Esophagus muscularis mucosa (tissue), 4 donors: ENCODE measurements at regions not wholly inside any gene's neighbourhood (a gene's known extent, or its start where the extent isn't known, plus 50 kb on each side); places are given as distances from the start of the nearest gene placed in this dataset.
"Not testable (repeated sequence)": the region's sequence is repeated elsewhere in the genome, so short reads cannot be mapped to it uniquely, and the experiment has no call there.

Source experiments
- DNase-seq: peaks from one replicate; pipeline ENCODE4 v3.0.0-alpha.2; 2017; ENCODE audit errors: extremely low spot score
- H3K27ac ChIP-seq, 4 donors: fragments of 200-600 bp; sonication (generic); replicated peaks in 1 of 4; 1 replicate in 3 of 4; 2 replicates in 1 of 4; pipeline ENCODE4 v1.5.1; 2016 to 2019; ENCODE audit warnings: mild to moderate bottlenecking in 1 of 4
- H3K27me3 ChIP-seq, 4 donors: fragments of 200-600 bp; sonication (generic); one replicate each; pipeline versions ENCODE4 v1.5.1 to v1.6.0; 2016 to 2019
- H3K36me3 ChIP-seq, 4 donors: fragments of 200-600 bp; sonication (generic); one replicate each; pipeline ENCODE4 v1.5.1; 2016 to 2019
- H3K4me1 ChIP-seq, 4 donors: fragments of 200-600 bp; sonication (generic); one replicate each; pipeline ENCODE4 v1.5.1; 2016 to 2019
- H3K4me3 ChIP-seq, 4 donors: fragments of 200-600 bp; sonication (generic); 1 replicate in 2 of 4; 2 replicates in 2 of 4; pipeline ENCODE4 v1.5.1; 2016 to 2019; ENCODE audit warnings: mild to moderate bottlenecking in 4 of 4, moderate library complexity in 1 of 4
- H3K9me3 ChIP-seq, 4 donors: fragments of 200-600 bp; sonication (generic); 1 replicate in 3 of 4; 2 replicates in 1 of 4; pipeline ENCODE4 v1.5.1; 2016 to 2019
- CTCF ChIP-seq, 3 experiments: fragments of 200-600 bp in 2 of 3; fragments of 450-650 bp in 1 of 3; sonication (generic) in 2 of 3; IDR thresholded peaks; one replicate each; pipeline ENCODE4 v1.5.1; 2017 to 2019; ENCODE audit warnings: antibody characterized with exemption in 3 of 3, mild to moderate bottlenecking in 2 of 3, moderate library complexity in 1 of 3
- EP300 ChIP-seq: sonication (generic); formaldehyde crosslinking; IDR thresholded peaks from one replicate; pipeline ENCODE4 v1.6.1; 2017; ENCODE audit warnings: antibody characterized with exemption
- POLR2A ChIP-seq: fragments of 450-650 bp; IDR thresholded peaks from one replicate; pipeline ENCODE4 v1.6.1; 2017; ENCODE audit warnings: antibody characterized with exemption, moderate library complexity, mild to moderate bottlenecking, low read depth
- POLR2AphosphoS5 ChIP-seq, 2 donors: sonication (generic); formaldehyde crosslinking; IDR thresholded peaks; one replicate each; pipeline ENCODE4 v1.6.1; 2017; ENCODE audit warnings: antibody characterized with exemption in 2 of 2
- WGBS: methylation state at CpG from one replicate; pipeline ENCODE4 v1.1.5; 2018; 5-methylcytosine and 5-hydroxymethylcytosine counted together
- intact Hi-C: fragments of 100-400 bp; cut with DNase I; formaldehyde crosslinking; loops from one replicate; pipeline ENCODE4 v1.15.1; 2023

- TF ChIP-seq POLR2AphosphoS5 (IDR thresholded peaks at IDR 0.05), result no peak
- no peak for TF ChIP-seq CTCF (IDR thresholded peaks at IDR 0.05)
- TF ChIP-seq POLR2A, result no peak
- no peak for TF ChIP-seq EP300
- WGBS, result 69% methylated on average over 3 of the region's 3 CpGs
- no peak for DNase-seq
- no peaks in the 10 kb centered on the region for H3K27me3 ChIP-seq
- no peaks in the 10 kb centered on the region for H3K36me3 ChIP-seq
- no peak overlapping the region for H3K4me3 ChIP-seq
- H3K4me1 ChIP-seq, result no peaks in the 10 kb centered on the region
- peaks cover 0 to 9% (median 3%) of the 10 kb centered on the region in 4 donors for H3K9me3 ChIP-seq
- intact Hi-C loops, result no loop called here
- H3K27ac ChIP-seq, result no peak overlapping the region
Observed at GRCh38 chr15:95035106-95035505, 803.7 kb downstream of the MCTP2 start.

GRCh38 chr15:95041297-95041696 lies 809.9 kb downstream of the MCTP2 start:
- 93% methylated on average over 1 of the region's 1 CpG for WGBS
- Histone ChIP-seq H3K27me3 (no peaks in the 10 kb centered on the region), H3K4me3 (no peak overlapping the region), H3K36me3 (no peaks in the 10 kb centered on the region), H3K27ac (no peak overlapping the region), H3K9me3 (peaks cover 0 to 9% (median 0%) of the 10 kb centered on the region in 4 donors), H3K4me1 (no peaks in the 10 kb centered on the region)
- TF ChIP-seq CTCF (IDR thresholded peaks at IDR 0.05) (no peak), EP300 (no peak), POLR2AphosphoS5 (IDR thresholded peaks at IDR 0.05) (no peak), POLR2A (no peak)
- DNase-seq, result no peak
- intact Hi-C loops, result no loop called here

GRCh38 chr15:95043236-95043932 lies 812.0 kb downstream of the MCTP2 start:
- DNase-seq, intact Hi-C loops, H3K27ac ChIP-seq, H3K27me3 ChIP-seq, H3K4me1 ChIP-seq, H3K4me3 ChIP-seq, H3K36me3 ChIP-seq: not testable (repeated sequence)
- WGBS, result 95% methylated on average over 9 of the region's 9 CpGs
- peaks cover 0 to 14% (median 2%) of the 10 kb centered on the region in 4 donors for H3K9me3 ChIP-seq

- intact Hi-C loops, result no loop called here
- Histone ChIP-seq H3K27ac (no peak overlapping the region), H3K9me3 (peaks cover 0 to 19% (median 7%) of the 10 kb centered on the region in 4 donors), H3K4me3 (no peak overlapping the region), H3K36me3 (no peaks in the 10 kb centered on the region), H3K27me3 (no peaks in the 10 kb centered on the region), H3K4me1 (no peaks in the 10 kb centered on the region)
- 52% methylated on average over 1 of the region's 1 CpG for WGBS
- DNase-seq, result no peak
- TF ChIP-seq POLR2AphosphoS5 (IDR thresholded peaks at IDR 0.05), result no peak
- no peak for TF ChIP-seq CTCF (IDR thresholded peaks at IDR 0.05)
- no peak for TF ChIP-seq EP300
- TF ChIP-seq POLR2A, result no peak
Observed at GRCh38 chr15:95043933-95044313, 812.6 kb downstream of the MCTP2 start.

GRCh38 chr15:95044745-95045417 lies 813.5 kb downstream of the MCTP2 start:
- 78% methylated on average over 8 of the region's 8 CpGs for WGBS
- Histone ChIP-seq H3K27ac (no peak overlapping the region), H3K27me3 (no peaks in the 10 kb centered on the region), H3K36me3 (no peaks in the 10 kb centered on the region), H3K9me3 (peaks cover 0 to 21% (median 11%) of the 10 kb centered on the region in 4 donors), H3K4me3 (no peak overlapping the region), H3K4me1 (no peaks in the 10 kb centered on the region)
- TF ChIP-seq EP300 (no peak), CTCF (IDR thresholded peaks at IDR 0.05) (no peak), POLR2A (no peak), POLR2AphosphoS5 (IDR thresholded peaks at IDR 0.05) (no peak)
- DNase-seq, result no peak
- intact Hi-C loops, result no loop called here
